GM21723 (cell line): ENCODE measurements at regions not wholly inside any gene's neighbourhood (a gene's known extent, or its start where the extent isn't known, plus 50 kb on each side); places are given as distances from the start of the nearest gene placed in this dataset.

Source experiments
- ATAC-seq: cut with Tn5 transposase; IDR thresholded peaks from one replicate; pipeline ENCODE4 v1.9.1; 2021; ENCODE audit warnings: mild to moderate bottlenecking, moderate library complexity; ENCODE audit not compliant: unreplicated experiment

- no peak for ATAC-seq
Measured at GRCh38 chr6:43911354-43912115, 141.5 kb downstream of the VEGFA start.

- ATAC-seq: no peak
Measured at GRCh38 chr6:43910638-43911353, 140.8 kb downstream of the VEGFA start.

GRCh38 chr6:43910149-43910637 lies 140.2 kb downstream of the VEGFA start:
- no peak for ATAC-seq

GRCh38 chr6:43909474-43910148 lies 139.6 kb downstream of the VEGFA start:
- ATAC-seq: no peak

GRCh38 chr6:43907789-43908472 lies 137.9 kb downstream of the VEGFA start:
- ATAC-seq: no peak

GRCh38 chr6:43907312-43907711 lies 137.3 kb downstream of the VEGFA start:
- ATAC-seq: no peak

GRCh38 chr6:43904311-43905123 lies 134.5 kb downstream of the VEGFA start:
- no peak for ATAC-seq

GRCh38 chr6:43903739-43904290 lies 133.8 kb downstream of the VEGFA start:
- no peak for ATAC-seq

- ATAC-seq: no peak
Measured at GRCh38 chr6:43901733-43902230, 131.8 kb downstream of the VEGFA start.

- no peak for ATAC-seq
Measured at GRCh38 chr6:43900916-43901732, 131.1 kb downstream of the VEGFA start.

- no peak for ATAC-seq
Measured at GRCh38 chr6:43900560-43900915, 130.5 kb downstream of the VEGFA start.

GRCh38 chr6:43899830-43900229 lies 129.8 kb downstream of the VEGFA start:
- no peak for ATAC-seq

GRCh38 chr6:43898358-43899131 lies 128.5 kb downstream of the VEGFA start:
- no peak for ATAC-seq

- ATAC-seq: no peak
Measured at GRCh38 chr6:43897571-43898302, 127.7 kb downstream of the VEGFA start.

GRCh38 chr6:43896329-43897255 lies 126.6 kb downstream of the VEGFA start:
- ATAC-seq: no peak

- ATAC-seq: no peak
Measured at GRCh38 chr6:43895656-43896328, 125.8 kb downstream of the VEGFA start.
